ENCODE measurements at regions not wholly inside any gene's neighbourhood (a gene's known extent, or its start where the extent isn't known, plus 50 kb on each side); places are given as distances from the start of the nearest gene placed in this dataset.

- DNase-seq, result no peak
- H3K4me3 ChIP-seq (ENCODE audit: low read depth, low read length), result no peak overlapping the region
- TF ChIP-seq CTCF (IDR thresholded peaks at IDR 0.05; ENCODE audit: low read depth, low read length, missing control alignments), result no peak
- H3K27me3 ChIP-seq (replicated peaks), result no peaks in the 10 kb centered on the region
- in situ Hi-C loops (cut with HindIII; ENCODE audit: low pct_ligation_motif_present, low sequenced_read_pairs), result no loop called here
- H3K36me3 ChIP-seq (replicated peaks), result no peaks in the 10 kb centered on the region
- H3K27ac ChIP-seq, result no peak overlapping the region
These were observed 231.8 kb upstream of the SPTLC3 start for GRCh38 chr20:12777016-12777415.

DNA sequence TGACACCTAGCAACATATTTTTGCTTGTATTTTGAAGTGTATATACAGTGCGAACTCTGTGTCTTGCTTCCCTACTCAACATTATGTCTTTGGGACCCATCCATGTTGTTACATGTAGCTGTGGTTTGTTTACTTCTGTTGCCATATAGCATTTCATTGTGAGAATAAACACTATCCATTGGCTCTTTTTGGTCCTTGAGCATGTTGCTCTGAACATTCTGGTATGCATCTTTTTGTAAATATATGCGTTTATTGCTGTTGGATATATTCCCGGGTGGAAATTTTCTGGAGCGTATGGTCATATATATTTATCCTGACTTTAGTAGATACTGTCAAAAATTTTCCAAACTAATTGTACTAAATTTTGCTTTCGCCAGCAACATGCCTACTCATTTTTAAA lies 222.5 kb upstream of the SPTLC3 start:
- no peak for TF ChIP-seq CTCF (IDR thresholded peaks at IDR 0.05; ENCODE audit: low read depth, low read length, missing control alignments)
- H3K27ac ChIP-seq, result no peak overlapping the region
- H3K36me3 ChIP-seq (replicated peaks), result no peaks in the 10 kb centered on the region
- no peaks in the 10 kb centered on the region for H3K27me3 ChIP-seq (replicated peaks)
- H3K4me3 ChIP-seq (ENCODE audit: low read depth, low read length), result no peak overlapping the region
- in situ Hi-C loops (cut with HindIII; ENCODE audit: low pct_ligation_motif_present, low sequenced_read_pairs), result no loop called here
- DNase-seq, result no peak

GRCh38 chr20:12788632-12789299 lies 220.0 kb upstream of the SPTLC3 start:
- H3K27ac ChIP-seq, result no peak overlapping the region
- no peak overlapping the region for H3K4me3 ChIP-seq (ENCODE audit: low read depth, low read length)
- H3K36me3 ChIP-seq (replicated peaks), result no peaks in the 10 kb centered on the region
- no peaks in the 10 kb centered on the region for H3K27me3 ChIP-seq (replicated peaks)
- no peak for DNase-seq
- in situ Hi-C loops (cut with HindIII; ENCODE audit: low pct_ligation_motif_present, low sequenced_read_pairs), result no loop called here
- no peak for TF ChIP-seq CTCF (IDR thresholded peaks at IDR 0.05; ENCODE audit: low read depth, low read length, missing control alignments)

DNA sequence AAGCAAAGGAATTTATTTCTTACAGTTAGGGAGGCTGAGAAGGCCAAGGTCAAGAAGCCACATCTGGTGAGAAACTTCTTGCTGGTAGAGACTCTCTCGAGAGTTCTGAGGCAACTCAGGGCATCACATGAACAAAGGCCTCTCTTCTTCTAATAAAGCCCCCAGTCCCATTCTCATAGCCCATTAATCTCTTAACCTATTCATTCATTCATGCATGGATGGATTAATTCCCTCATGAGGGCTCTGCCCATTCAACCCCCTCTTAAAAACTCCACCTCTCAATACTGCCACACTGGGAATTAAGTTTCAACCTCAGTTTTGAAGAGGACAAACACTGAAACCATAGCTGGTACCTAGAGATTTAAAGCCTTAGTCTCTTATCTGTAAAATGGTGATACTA lies 217.9 kb upstream of the SPTLC3 start:
- H3K27me3 ChIP-seq (replicated peaks), result no peaks in the 10 kb centered on the region
- no peak overlapping the region for H3K27ac ChIP-seq
- no peaks in the 10 kb centered on the region for H3K36me3 ChIP-seq (replicated peaks)
- H3K4me3 ChIP-seq (ENCODE audit: low read depth, low read length), result no peak overlapping the region
- in situ Hi-C loops (cut with HindIII; ENCODE audit: low pct_ligation_motif_present, low sequenced_read_pairs), result no loop called here
- no peak for DNase-seq
- TF ChIP-seq CTCF (IDR thresholded peaks at IDR 0.05; ENCODE audit: low read depth, low read length, missing control alignments), result no peak

- no peak for TF ChIP-seq CTCF (IDR thresholded peaks at IDR 0.05; ENCODE audit: low read depth, low read length, missing control alignments)
- DNase-seq, result no peak
- Histone ChIP-seq H3K27me3 (replicated peaks) (no peaks in the 10 kb centered on the region), H3K36me3 (replicated peaks) (no peaks in the 10 kb centered on the region), H3K4me3 (ENCODE audit: low read depth, low read length) (no peak overlapping the region), H3K27ac (no peak overlapping the region)
- in situ Hi-C loops (cut with HindIII; ENCODE audit: low pct_ligation_motif_present, low sequenced_read_pairs), result no loop called here
These were observed 210.5 kb upstream of the SPTLC3 start for GRCh38 chr20:12798286-12798685.

- no peak for DNase-seq
- Histone ChIP-seq H3K36me3 (replicated peaks) (no peaks in the 10 kb centered on the region), H3K27ac (no peak overlapping the region), H3K27me3 (replicated peaks) (no peaks in the 10 kb centered on the region), H3K4me3 (ENCODE audit: low read depth, low read length) (no peak overlapping the region)
- in situ Hi-C loops (cut with HindIII; ENCODE audit: low pct_ligation_motif_present, low sequenced_read_pairs), result no loop called here
- TF ChIP-seq CTCF (IDR thresholded peaks at IDR 0.05; ENCODE audit: low read depth, low read length, missing control alignments), result no peak
These were observed 200.7 kb upstream of the SPTLC3 start for GRCh38 chr20:12808006-12808567.

All from brain microvascular endothelial cell (primary cell).